HAP-1 (cell line): ENCODE measurements at regions not wholly inside any gene's neighbourhood (a gene's known extent, or its start where the extent isn't known, plus 50 kb on each side); places are given as distances from the start of the nearest gene placed in this dataset.
A peak's percentile ranks its signal among the peaks of the same experiment; 100 is the strongest.

ENCODE experiments used
- DNase-seq, 2 experiments: peaks; one replicate each; pipeline ENCODE4 v3.0.0-alpha.2; 2016 to 2020; ENCODE audit warnings: low spot score in 2 of 2
- H3K27me3 ChIP-seq: fragments of 250-450 bp; sonication (Bioruptor Pico); 2 replicates; pipeline ENCODE4 v1.5.1; 2020; ENCODE audit warnings: low read depth, mild to moderate bottlenecking, moderate library complexity
- H3K36me3 ChIP-seq: fragments of 250-450 bp; sonication (Bioruptor Pico); replicated peaks from 2 replicates; pipeline ENCODE4 v1.5.1; 2020; ENCODE audit warnings: mild to moderate bottlenecking
- H3K4me1 ChIP-seq: fragments of 250-450 bp; sonication (Bioruptor Pico); 2 replicates; pipeline ENCODE4 v1.5.1; 2020; ENCODE audit warnings: mild to moderate bottlenecking
- H3K4me3 ChIP-seq: fragments of 250-450 bp; sonication (Bioruptor Pico); 2 replicates; pipeline ENCODE4 v1.5.1; 2020; ENCODE audit warnings: mild to moderate bottlenecking, moderate library complexity
- H3K9me3 ChIP-seq: fragments of 250-450 bp; sonication (Bioruptor Pico); 2 replicates; pipeline ENCODE4 v1.5.1; 2020; ENCODE audit warnings: mild to moderate bottlenecking, moderate library complexity
- in situ Hi-C: fragments of 300-500 bp; cut with MboI; formaldehyde crosslinking; loops from 3 replicates; pipeline ENCODE4 v1.14.3; 2020; ENCODE audit warnings: low sequenced_read_pairs, inconsistent platforms, mixed read lengths

DNA sequence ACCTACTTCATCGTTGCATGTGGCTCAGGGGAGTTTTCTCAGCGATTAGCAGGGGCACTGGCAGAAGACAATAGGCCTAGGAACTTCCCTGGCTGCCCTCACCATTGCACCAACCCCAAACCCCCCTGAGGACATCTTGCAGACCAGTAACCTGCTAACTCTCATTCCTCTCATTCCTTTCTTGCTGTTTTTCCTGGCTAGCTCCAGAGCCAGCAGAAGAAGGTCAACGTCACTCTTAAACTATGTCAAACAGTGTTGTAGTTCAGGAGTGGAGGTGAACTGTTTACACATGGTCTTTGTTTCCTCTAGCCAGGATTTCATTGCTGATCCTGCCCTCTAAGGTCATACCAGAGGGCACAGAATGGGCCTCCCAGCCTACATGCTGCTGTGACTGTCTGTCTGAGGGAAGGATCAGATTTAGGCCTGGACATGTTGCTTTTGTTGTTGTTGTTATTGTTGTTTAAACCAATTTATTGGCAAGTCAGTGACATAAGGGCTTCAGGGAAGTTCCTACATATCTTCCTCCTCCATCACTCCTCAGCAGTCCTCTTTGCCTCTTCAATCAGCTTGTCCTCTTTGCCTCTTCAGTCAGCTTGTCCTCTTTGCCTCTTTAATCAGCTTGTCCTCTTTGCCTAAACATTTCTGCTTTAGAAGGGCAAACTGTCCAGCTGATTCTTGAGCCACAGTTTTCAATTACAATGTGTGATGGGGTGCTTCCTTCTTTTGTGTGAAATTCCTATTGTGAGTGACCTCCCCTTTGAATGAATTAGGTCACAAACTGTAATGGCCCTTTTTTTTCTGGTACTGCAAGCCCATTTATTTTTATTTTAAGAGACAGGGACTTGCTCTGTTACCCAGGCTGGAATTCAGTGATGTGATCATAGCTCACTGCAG, 471.9 kb upstream of the TNP1 start:
- Histone ChIP-seq H3K4me3 (no peak overlapping the region), H3K27me3 (no peaks in the 10 kb centered on the region)
- DNase-seq: peak in 1 of 2 experiments; percentile 45

DNA sequence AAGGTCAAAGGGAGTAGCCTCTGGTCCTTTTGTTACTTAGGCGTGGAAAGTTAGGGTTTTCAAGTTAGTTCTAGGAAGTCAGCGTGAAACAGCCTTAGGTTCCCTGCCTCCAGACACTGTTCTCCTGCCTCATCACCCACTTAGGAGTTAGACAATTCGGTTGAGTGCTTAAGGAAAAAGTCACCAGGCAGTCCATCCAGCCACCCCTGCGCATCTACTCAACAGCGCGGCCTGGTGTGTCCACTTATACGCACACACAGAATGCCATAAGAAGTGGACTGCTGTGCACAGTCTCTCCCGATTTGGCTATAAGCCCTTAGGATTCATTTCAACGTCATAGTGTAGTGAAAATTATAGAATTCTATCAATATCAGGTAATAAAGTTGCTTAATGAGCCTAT, 470.8 kb upstream of the TNP1 start:
- Histone ChIP-seq H3K27me3 (no peaks in the 10 kb centered on the region), H3K4me1 (peaks cover 66% of the 10 kb centered on the region), H3K9me3 (no peaks in the 10 kb centered on the region), H3K4me3 (no peak overlapping the region), H3K36me3 (no peaks in the 10 kb centered on the region)
- DNase-seq: no peak
- in situ Hi-C loops: no loop called here

More for the DNA sequence above, 471.9 kb upstream of the TNP1 start:
- H3K4me1 ChIP-seq: peaks cover 66% of the 10 kb centered on the region
- no peaks in the 10 kb centered on the region for H3K9me3 ChIP-seq
- in situ Hi-C loops: no loop called here
- H3K36me3 ChIP-seq: no peaks in the 10 kb centered on the region

DNA sequence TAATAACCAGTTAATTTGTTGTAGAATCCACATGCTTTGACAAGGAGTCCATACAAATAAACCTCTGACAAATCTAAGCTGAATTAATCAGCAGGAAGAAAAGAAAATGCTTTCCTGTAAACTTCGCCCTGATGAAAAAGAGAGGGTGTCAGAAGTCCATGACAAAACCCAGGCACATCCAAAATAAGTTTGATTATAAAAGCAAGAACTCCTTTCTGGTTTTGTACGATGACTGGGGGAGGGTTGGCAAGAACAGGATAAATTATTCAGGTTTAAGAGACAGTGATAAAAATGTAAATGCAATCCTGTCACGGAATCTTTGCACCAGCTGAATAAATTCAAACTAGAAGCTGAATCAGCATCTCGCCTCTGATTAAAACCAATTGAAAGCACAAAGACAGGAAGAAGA, 469.2 kb upstream of the TNP1 start:
- in situ Hi-C loops: no loop called here
- peaks cover 61% of the 10 kb centered on the region for H3K4me1 ChIP-seq
- peak; percentile 34 to 78 for DNase-seq
- H3K4me3 ChIP-seq: no peak overlapping the region
- no peaks in the 10 kb centered on the region for H3K9me3 ChIP-seq
- H3K36me3 ChIP-seq: no peaks in the 10 kb centered on the region
- no peaks in the 10 kb centered on the region for H3K27me3 ChIP-seq

DNA sequence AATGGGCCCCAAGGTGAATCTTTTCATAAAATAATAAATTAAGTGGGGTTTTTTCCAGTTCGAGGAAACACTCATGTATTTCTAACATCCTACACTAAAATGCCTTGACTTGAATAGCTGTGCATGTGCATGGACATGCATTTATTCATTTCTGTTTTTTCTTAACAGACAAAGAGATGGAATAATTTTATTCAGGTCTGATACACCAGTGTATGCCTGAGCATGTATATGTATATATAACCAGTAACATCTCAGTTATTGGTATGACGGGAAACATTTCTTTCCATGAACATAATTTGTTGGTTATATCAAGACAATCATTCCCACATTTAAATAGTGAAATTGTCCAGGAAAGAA, 468.7 kb upstream of the TNP1 start:
- Histone ChIP-seq H3K4me3 (no peak overlapping the region), H3K36me3 (no peaks in the 10 kb centered on the region), H3K27me3 (no peaks in the 10 kb centered on the region), H3K9me3 (no peaks in the 10 kb centered on the region), H3K4me1 (peaks cover 57% of the 10 kb centered on the region)
- DNase-seq: no peak
- in situ Hi-C loops: no loop called here

DNA sequence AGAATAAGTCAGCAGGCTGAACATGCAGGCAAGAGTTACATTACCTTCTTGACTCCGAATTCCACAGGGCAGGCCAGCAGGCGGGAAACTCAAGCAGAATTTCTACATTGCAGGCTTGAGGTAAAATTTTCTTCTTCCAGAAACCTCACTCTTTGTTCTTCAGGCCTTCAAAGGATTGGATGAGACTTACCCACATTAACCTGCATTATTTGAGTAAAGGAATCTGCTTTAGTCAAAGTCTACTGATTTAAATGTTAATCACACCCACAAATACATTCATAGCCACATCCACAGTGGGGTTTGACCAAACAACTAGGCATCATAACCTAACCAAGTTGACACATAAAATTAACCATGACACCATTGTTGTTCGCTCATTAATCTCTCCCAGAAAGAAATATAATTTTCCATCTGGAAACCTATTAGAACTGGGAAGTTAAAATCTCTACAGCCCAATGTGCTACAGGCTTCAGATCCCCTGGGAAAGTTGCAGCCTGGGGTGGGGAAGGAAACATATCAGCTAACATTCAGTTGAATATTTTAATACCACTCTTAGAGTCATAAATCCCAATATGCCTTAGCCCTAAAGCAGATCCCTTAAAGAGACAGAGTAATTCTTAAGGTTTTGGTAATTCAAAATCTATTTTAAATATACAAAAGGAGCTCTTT, 468.2 kb upstream of the TNP1 start:
- Histone ChIP-seq H3K4me3 (no peak overlapping the region), H3K9me3 (no peaks in the 10 kb centered on the region), H3K4me1 (peaks cover 52% of the 10 kb centered on the region), H3K27me3 (no peaks in the 10 kb centered on the region), H3K36me3 (no peaks in the 10 kb centered on the region)
- DNase-seq: no peak
- in situ Hi-C loops: no loop called here

DNA sequence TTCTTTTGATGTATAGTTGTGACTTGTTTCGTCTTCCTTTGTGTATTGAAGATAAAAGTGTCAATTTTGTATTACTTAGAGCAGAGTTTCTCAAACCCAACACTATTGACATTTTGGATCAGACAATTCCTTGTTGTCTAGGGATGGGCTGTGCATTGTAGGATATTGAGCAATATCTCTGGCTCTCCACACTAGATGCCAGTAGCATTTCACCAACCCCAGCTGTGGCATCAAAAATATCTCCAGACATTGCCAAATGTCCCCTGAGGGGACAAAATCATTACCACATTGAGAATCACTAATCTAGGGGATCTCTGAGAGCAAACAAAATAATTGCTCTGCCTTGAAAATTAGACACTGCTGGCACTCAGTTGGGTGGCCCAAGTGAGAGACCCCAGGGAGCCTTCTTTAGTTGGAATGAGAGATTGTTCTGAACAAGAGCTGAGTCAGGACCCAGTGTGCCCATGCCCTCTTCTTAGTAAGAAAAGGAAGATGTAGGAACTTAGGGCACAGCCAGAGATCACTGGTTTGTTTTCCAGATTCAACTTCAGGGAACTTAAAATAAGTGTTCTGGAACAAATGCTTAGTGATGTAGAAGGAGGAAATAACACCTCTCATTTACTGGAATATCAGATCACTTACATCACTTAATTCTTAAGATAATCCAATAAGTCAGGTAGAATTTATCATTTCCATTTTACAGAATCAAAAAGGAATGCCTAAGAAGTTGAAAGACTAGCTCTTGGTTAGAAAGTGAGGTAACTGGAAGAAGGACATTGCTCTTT, 466.6 kb upstream of the TNP1 start:
- in situ Hi-C loops: no loop called here
- no peaks in the 10 kb centered on the region for H3K36me3 ChIP-seq
- no peaks in the 10 kb centered on the region for H3K9me3 ChIP-seq
- H3K27me3 ChIP-seq: no peaks in the 10 kb centered on the region
- peaks cover 35% of the 10 kb centered on the region for H3K4me1 ChIP-seq
- no peak overlapping the region for H3K4me3 ChIP-seq
- DNase-seq: no peak

DNA sequence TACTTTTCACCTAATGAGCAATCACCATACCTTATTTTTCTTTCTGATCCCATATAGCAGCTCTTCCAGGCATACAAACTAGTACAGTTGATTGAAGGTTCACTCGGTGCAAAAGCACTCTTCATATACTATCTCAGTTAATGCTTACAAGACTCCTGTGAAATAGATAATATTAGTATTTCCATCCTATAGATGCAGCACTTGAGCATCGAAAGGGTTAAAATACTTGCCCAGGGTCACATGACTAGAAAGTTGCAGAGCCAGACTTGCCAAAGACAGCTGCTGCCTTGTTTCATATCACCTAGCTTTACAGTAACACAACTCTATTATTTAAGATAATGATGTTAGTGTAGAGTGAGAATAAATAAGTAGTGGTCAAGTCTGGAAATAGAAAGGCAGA, 466.0 kb upstream of the TNP1 start:
- H3K27me3 ChIP-seq: no peaks in the 10 kb centered on the region
- in situ Hi-C loops: no loop called here
- H3K9me3 ChIP-seq: no peaks in the 10 kb centered on the region
- H3K36me3 ChIP-seq: no peaks in the 10 kb centered on the region
- peaks cover 29% of the 10 kb centered on the region for H3K4me1 ChIP-seq
- no peak for DNase-seq
- H3K4me3 ChIP-seq: no peak overlapping the region

DNA sequence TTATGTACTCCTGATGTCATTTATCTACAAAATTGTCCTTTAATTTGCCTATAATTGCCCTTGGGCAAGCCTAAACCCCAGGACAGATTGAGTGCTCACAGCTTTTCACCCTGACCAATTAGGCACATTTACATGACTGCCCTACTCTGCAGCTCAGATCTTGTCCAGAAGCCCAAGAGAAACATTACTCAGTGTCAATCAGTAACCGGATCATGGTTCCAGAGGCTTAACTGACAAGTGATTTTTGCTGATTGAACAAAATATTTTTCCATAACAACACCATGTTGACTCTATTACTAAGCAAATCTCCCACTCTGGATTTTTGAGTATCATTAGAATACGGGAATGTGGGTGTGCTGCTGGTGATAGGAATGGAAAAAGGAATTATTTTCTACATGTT, 465.4 kb upstream of the TNP1 start:
- H3K4me3 ChIP-seq: no peak overlapping the region
- in situ Hi-C loops: no loop called here
- H3K27me3 ChIP-seq: no peaks in the 10 kb centered on the region
- H3K9me3 ChIP-seq: no peaks in the 10 kb centered on the region
- H3K36me3 ChIP-seq: no peaks in the 10 kb centered on the region
- H3K4me1 ChIP-seq: peaks cover 28% of the 10 kb centered on the region
- no peak for DNase-seq

DNA sequence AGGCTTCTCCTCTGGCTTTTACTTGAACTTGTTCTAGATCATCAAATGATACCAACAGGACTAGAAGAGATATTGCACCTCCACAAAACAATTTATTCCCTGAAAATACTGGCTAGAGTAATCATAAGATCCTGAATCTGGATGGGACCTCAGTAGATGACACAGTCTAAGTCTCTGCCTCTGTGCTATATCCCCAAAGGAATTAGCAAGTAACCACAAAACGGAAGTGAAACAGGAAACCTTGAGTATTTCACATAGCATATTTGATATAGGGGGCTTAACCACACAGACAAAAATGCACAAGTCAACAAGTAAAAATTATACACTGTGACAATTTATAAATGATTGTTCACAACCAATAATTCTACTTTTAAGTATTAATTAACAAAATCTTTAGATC, 456.9 kb upstream of the TNP1 start:
- in situ Hi-C loops: no loop called here
- no peak for DNase-seq
- H3K4me3 ChIP-seq: no peak overlapping the region
- peaks cover 12% of the 10 kb centered on the region for H3K4me1 ChIP-seq
- H3K36me3 ChIP-seq: no peaks in the 10 kb centered on the region
- no peaks in the 10 kb centered on the region for H3K27me3 ChIP-seq
- H3K9me3 ChIP-seq: no peaks in the 10 kb centered on the region

DNA sequence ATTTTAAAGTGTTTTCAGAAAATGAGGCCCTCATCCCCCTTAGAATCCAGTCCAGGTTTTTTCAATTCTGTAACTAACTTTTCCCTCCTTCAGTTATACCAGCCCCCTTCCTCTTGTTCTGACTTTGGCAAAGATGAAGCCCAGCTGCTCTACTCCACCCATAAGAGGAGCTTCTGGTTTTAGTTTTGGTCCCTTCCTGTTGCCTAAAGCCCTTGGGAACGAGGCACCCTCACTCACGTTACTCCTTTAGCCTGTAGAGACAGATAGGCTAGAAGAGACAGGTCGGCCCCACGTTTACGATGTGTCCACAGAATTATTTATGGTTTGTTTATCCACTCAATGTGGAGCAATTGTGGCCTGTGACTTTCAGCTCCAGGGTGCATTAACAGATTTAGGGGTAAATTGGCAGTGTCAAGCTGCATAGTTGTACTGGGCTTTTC, 454.2 kb upstream of the TNP1 start:
- in situ Hi-C loops: no loop called here
- H3K4me1 ChIP-seq: peaks cover 10% of the 10 kb centered on the region
- H3K9me3 ChIP-seq: no peaks in the 10 kb centered on the region; the same call in 1 of the 2 replicates
- H3K27me3 ChIP-seq: no peaks in the 10 kb centered on the region
- peak in 1 of 2 experiments; percentile 50 for DNase-seq
- no peaks in the 10 kb centered on the region for H3K36me3 ChIP-seq
- H3K4me3 ChIP-seq: no peak overlapping the region

DNA sequence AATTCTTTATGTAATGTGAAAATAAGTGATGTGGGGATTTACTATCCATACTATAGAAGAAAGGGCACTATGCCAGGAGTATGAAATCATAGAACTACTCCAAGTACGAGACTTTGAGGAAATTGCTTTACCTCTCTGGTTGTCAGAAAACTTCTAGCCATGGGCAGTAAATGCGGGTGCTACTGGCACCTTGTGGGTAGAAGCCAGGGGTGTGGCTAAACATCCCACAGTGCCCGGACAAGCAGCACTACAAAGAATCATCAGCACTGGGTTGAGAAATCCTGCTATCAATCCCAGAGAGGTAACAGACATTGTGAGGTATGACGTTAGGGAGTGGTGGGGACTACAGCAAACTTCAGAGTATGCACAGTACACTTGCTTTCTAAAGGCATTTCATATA, 453.5 kb upstream of the TNP1 start:
- H3K36me3 ChIP-seq: no peaks in the 10 kb centered on the region
- H3K4me1 ChIP-seq: peaks cover 6% of the 10 kb centered on the region; the same call in 1 of the 2 replicates
- DNase-seq: no peak
- in situ Hi-C loops: no loop called here
- H3K4me3 ChIP-seq: no peak overlapping the region
- H3K9me3 ChIP-seq: no peaks in the 10 kb centered on the region; the same call in 1 of the 2 replicates
- no peaks in the 10 kb centered on the region for H3K27me3 ChIP-seq

DNA sequence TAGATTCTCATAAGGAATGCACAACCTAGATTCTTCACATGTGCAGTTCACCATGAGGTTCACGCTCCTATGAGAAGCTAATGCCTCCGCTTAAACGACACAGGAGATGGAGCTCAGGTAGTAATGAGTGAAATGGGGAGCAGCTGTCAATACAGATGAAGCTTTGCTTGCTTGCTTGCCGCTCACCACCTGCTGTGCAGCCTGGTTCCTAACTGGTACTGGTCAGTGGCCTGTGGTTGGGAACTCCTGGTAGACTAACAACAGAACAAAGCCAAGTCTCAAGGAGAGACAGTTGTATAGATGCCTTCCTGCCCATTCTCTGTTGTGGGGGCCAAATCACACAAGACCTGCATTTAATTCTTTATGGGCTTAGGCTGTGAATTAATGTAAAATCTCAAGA, 449.2 kb upstream of the TNP1 start:
- Histone ChIP-seq H3K4me1 (peaks cover 1% of the 10 kb centered on the region; the same call in 1 of the 2 replicates), H3K4me3 (no peak overlapping the region), H3K36me3 (no peaks in the 10 kb centered on the region), H3K27me3 (0 out of 2 replicates have a peak, but pooled peaks cover 3% of the 10 kb centered on the region), H3K9me3 (no peaks in the 10 kb centered on the region; the same call in 1 of the 2 replicates)
- in situ Hi-C loops: no loop called here
- DNase-seq: no peak

DNA sequence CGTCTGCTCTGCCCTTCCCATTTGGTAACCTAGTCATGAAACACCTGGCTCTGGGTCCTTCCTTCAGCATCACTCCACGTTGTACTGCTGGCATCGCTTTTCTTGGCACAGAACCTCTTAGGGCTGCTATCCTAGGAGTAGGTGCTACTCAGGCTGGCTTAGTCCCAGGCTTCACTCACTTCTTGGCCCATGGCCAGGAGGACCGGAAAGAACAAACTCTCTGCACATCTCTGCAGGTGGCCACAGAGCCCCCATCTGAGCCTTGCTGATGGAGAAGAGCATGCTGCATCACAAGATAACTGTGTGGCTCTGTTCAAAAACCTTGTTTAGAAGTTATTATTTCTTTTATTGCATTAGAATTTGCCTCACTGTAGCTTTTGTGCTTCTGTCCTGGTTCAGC, 447.2 kb upstream of the TNP1 start:
- Histone ChIP-seq H3K27me3 (0 out of 2 replicates have a peak, but pooled peaks cover 3% of the 10 kb centered on the region), H3K9me3 (no peaks in the 10 kb centered on the region; the same call in 1 of the 2 replicates), H3K4me3 (no peak overlapping the region), H3K4me1 (no peaks in the 10 kb centered on the region), H3K36me3 (no peaks in the 10 kb centered on the region)
- in situ Hi-C loops: no loop called here
- no peak for DNase-seq
